Urinary bladder (tissue), 3 donors: ENCODE measurements at regions not wholly inside any gene's neighbourhood (a gene's known extent, or its start where the extent isn't known, plus 50 kb on each side); places are given as distances from the start of the nearest gene placed in this dataset.
"Not testable (repeated sequence)": the region's sequence is repeated elsewhere in the genome, so short reads cannot be mapped to it uniquely, and the experiment has no call there.

Experiments
- DNase-seq: peaks from one replicate; pipeline ENCODE4 v3.0.0-alpha.2; 2015; ENCODE audit errors: extremely low spot score
- H3K27ac ChIP-seq: one replicate; pipeline ENCODE4 v1.5.1; 2013; ENCODE audit warnings: low read depth, mild to moderate bottlenecking, moderate library complexity
- H3K36me3 ChIP-seq: one replicate; pipeline ENCODE4 v1.6.1; 2013; ENCODE audit warnings: mild to moderate bottlenecking, moderate library complexity; ENCODE audit not compliant: insufficient read depth
- H3K4me1 ChIP-seq: one replicate; pipeline ENCODE4 v1.6.1; 2013; ENCODE audit warnings: mild to moderate bottlenecking, moderate library complexity; ENCODE audit not compliant: insufficient read depth
- H3K4me3 ChIP-seq: one replicate; pipeline ENCODE4 v1.5.1; 2013; ENCODE audit warnings: low read depth, low read length
- WGBS: extraction: QIAGEN DNeasy Blood & Tissue Kit; methylation state at CpG from one replicate; pipeline ENCODE4 v1.1.7; 2013; 5-methylcytosine and 5-hydroxymethylcytosine counted together
- donor health status: healthy with polysubstance abuse.
- donor health status: healthy.

DNA sequence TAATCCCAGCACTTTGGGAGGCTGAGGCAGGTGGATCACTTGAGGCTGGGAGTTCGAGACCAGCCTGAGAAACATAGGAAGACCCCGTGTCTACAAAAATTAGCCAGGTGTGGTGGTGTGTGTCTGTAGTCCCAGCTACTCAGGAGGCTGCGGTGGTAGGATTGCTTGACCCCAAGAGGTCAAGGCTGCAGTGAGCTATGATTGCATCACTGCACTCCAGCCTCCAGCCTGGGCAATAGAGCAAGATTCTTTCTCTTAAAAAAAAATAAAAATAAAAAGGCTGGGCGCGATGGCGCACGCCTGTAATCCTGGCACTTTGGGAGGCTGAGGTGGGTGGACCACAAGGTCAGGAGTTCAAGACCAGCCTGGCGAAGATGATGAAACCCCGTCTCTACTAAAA lies 119.4 kb downstream of the NPTX2 start:
- H3K4me1 ChIP-seq, H3K4me3 ChIP-seq, H3K36me3 ChIP-seq, DNase-seq, H3K27ac ChIP-seq: not testable (repeated sequence)
- 89% methylated on average over 9 of the region's 9 CpGs for WGBS

DNA sequence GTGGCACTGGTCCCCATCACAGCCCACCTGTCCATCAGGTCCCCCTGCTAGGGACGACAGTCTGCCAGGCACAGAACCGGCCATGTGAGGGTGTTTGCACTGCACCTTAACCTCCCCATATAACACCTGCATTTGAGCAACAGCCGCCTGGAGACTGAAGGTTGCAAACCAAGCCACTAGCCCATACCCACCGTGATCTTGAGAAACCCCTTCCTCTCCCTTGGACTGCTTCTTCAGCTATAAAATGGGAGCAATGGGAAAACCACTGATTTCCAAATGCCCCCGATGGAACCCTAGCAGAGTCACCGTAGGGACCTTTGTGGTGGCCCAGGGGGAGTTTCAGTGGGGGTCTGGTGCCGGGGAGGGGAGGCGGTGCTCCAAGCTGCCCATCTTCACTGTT lies 120.1 kb downstream of the NPTX2 start:
- H3K4me1 ChIP-seq: no peaks in the 10 kb centered on the region
- 78% methylated on average over 8 of the region's 8 CpGs for WGBS

DNA sequence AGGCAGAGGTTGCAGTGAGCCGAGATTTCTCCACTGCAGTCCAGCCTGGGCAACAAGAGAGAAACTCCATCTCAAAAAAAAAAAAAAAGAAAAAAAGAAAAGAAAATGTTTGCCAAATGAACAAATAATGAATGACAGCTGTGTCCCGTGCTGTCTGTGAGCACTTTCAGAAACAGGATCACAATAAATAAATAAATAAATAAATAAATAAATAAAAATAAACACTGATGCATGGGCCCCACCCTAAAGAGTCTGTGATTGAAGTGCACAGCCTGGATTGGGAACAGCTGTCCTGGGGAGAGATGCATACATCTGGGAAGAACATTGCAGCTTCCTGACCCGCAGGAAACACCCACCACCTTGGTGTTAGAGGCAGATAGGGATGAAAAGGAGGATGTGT lies 123.6 kb downstream of the NPTX2 start:
- WGBS: 55% methylated on average over 3 of the region's 3 CpGs
- no peak for DNase-seq

More for the DNA sequence above, 120.1 kb downstream of the NPTX2 start:
- Histone ChIP-seq H3K36me3 (no peaks in the 10 kb centered on the region), H3K27ac (no peak overlapping the region), H3K4me3 (no peak overlapping the region)
- no peak for DNase-seq

DNA sequence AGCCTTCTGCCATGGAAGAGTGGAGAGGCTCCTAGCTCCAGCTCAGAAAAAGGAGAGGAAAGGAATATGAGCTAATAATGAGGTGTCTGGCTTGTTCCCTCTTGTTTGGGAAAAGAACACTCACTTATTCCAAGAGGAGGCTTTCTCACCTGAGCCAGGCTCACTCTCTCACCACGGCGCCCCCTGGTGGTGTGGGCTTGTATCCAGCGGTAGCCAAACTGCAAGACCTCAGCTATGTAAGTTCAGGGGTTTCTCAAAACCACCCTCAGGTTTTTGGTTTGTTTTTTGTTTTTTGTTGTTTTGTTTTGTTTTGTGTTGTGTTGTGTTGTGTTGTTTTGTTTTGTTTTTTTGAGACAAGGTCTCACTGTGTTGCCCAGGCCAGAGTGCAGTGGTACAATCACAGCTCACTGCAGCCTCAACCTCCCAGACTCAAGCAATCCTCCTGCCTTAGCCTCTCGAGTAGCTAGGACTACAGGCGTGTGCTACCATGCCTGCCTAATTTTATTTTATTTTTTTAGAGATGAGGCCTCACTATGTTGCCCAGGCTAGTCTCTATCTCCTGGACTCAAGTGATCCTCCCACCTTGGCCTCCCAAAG lies 124.0 kb downstream of the TMEM130 start:
- Histone ChIP-seq H3K4me3 (no peak overlapping the region), H3K36me3 (no peaks in the 10 kb centered on the region), H3K4me1 (no peaks in the 10 kb centered on the region), H3K27ac (no peak overlapping the region)
- 35% methylated on average over 5 of the region's 5 CpGs for WGBS
- no peak for DNase-seq

More for the DNA sequence above, 123.6 kb downstream of the NPTX2 start:
- Histone ChIP-seq H3K4me1 (no peaks in the 10 kb centered on the region), H3K27ac (no peak overlapping the region), H3K36me3 (no peaks in the 10 kb centered on the region), H3K4me3 (no peak overlapping the region)

DNA sequence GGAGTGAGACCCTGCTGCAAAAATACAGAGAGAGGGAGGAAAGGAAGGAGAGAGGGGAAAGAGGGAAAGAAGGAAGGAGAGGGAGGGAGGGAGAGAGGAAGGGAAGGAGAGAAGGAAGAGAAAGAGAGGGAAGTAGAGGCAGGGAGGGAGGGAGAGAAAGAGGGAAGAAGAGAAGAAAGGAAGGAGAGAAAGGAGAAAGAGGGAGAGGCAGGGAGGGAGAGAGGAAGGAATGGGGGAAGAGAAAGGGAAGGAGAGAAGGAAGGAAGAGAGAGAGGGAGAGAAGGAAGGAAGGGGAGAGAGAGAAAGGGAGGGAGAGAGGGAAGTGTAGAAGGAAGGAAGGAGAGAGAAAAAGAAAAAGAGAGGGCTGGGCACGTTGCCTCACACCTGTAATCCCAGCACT lies 121.7 kb downstream of the TMEM130 start:
- H3K4me3 ChIP-seq: no peak overlapping the region
- H3K27ac ChIP-seq: no peak overlapping the region
- no peaks in the 10 kb centered on the region for H3K36me3 ChIP-seq
- WGBS: 41% methylated on average over 1 of the region's 1 CpG
- no peaks in the 10 kb centered on the region for H3K4me1 ChIP-seq
- no peak for DNase-seq

DNA sequence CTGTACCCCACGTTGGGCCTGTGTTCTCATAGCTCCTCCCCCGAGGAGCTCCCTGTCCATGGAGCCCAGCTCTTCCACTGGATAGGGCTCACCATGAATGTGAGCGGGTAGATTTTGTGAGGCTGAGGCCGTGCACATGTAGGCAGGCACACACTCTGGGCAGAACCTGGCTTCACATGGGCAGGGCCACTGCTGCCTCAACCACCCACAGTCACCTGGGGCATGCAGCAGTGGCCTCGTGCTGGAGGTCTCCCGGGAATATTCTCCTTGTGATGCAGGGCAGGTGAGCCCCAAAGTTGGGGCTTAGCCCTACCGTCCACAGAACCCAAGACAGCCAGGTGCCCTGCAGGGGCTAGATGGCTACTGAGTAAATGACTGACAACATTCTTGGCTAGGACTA lies 116.6 kb downstream of the TMEM130 start:
- WGBS: 90% methylated on average over 7 of the region's 7 CpGs
- Histone ChIP-seq H3K4me1 (no peaks in the 10 kb centered on the region), H3K27ac (no peak overlapping the region), H3K36me3 (no peaks in the 10 kb centered on the region), H3K4me3 (no peak overlapping the region)
- DNase-seq: no peak

DNA sequence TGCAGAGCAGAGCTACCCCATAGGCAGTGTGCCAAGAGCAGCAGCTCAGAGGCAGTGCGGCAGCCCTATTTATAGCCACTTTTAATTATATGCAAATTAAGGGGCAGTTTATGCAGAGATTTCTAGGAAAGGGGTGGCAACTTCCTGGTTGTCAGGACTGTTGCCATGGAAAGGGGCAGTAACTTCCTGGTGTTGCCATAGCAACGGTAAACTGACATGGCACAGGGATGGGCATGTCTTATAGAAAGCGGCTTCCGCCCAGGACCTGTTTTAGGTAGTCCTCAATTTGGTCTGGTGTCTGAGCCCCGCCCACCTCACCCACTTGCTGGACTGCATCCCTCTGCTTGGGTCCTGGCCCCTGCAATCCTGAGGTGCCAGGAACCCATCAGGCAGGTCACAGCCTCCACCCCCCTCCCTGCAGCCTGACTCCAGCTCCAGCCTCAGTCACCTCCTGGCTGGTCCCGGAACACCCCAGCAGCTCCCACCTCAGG lies 115.8 kb downstream of the TMEM130 start:
- Histone ChIP-seq H3K4me1 (no peaks in the 10 kb centered on the region), H3K27ac (no peak overlapping the region), H3K36me3 (no peaks in the 10 kb centered on the region), H3K4me3 (no peak overlapping the region)
- DNase-seq: no peak
- 67% methylated on average over 6 of the region's 6 CpGs for WGBS

DNA sequence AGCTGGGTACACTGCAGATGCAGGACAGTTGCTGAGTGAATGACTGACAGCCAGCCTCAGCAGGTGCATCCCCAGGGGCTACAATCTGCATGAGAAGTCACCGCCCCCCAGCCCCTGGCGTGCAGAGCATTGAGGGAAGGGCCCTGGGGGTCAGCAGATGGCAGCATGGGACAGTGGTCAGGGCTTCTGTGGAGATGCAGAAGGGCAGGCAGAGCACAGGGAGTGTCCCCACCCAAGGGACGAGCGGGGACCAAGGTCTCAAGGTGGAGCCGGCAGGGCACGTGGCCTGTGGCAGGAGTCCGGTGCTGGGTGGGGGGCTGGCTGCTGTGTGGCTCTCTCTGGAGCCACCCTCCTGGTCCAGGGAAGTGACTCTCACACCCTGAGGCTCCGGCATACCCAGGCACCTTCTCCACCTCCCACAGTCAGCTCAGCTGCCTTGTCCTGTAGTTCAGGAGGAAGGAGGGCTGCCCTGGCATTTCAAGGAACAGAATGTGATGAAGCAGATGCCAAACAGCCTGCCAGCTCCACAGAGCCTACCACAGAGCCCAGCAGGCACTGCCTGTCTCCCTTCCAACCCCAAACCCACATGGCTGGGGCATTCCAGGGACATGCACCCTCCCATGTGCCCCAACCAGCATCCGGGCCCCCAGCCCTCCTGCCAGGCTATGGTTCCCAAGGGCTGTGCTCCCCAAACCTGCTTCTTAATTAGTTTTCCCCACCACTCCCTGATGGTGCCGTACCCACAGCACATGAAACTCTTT lies 114.5 kb downstream of the TMEM130 start:
- WGBS: 61% methylated on average over 10 of the region's 10 CpGs
- Histone ChIP-seq H3K4me3 (no peak overlapping the region), H3K27ac (no peak overlapping the region), H3K4me1 (no peaks in the 10 kb centered on the region), H3K36me3 (no peaks in the 10 kb centered on the region)
- no peak for DNase-seq

DNA sequence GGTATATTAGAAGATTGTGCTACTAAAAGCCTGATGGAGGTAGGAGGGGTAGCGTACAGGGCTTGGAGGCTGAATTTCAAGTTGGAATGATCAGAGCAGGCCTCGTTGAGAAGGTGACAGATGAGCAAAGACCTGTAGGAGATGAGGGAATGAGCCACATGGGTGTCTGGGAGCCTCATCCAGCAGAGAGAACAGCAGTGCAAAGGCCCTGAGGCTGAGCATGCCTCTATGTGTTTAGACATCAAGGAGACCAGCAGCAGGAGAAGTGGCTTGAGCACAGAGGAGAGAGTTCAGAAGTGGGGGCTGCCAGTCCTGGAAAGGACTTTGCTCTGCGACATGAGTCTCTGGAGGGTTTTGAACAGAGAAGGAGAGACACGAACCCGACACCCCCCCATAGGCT lies 111.7 kb downstream of the TMEM130 start:
- Histone ChIP-seq H3K27ac (no peak overlapping the region), H3K4me1 (no peaks in the 10 kb centered on the region), H3K4me3 (no peak overlapping the region), H3K36me3 (no peaks in the 10 kb centered on the region)
- 91% methylated on average over 5 of the region's 5 CpGs for WGBS
- no peak for DNase-seq

DNA sequence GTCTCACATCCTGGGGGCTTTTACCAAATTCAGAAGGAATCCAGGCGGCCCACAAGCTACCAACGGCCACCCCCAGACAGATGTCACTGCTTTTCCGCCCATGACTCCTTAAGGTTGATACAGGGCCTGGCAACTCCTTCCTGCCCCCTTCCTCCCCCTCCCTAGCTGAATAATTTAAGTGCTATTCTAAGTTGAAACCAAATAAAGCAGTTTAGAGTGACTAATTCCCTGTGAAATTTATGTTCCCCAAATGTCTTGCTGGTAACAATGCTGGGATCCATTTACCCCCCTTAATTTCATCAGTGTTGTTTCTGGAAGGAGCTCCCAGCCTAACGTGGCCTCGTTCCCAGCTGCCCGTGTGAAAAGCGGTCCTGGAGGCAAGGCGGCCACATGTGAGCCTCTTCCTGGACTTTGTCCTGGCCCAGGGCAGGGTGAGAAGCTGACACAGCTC lies 109.6 kb downstream of the TMEM130 start:
- 52% methylated on average over 8 of the region's 8 CpGs for WGBS
- no peak overlapping the region for H3K27ac ChIP-seq
- no peaks in the 10 kb centered on the region for H3K4me1 ChIP-seq
- DNase-seq: no peak
- no peak overlapping the region for H3K4me3 ChIP-seq
- H3K36me3 ChIP-seq: no peaks in the 10 kb centered on the region

DNA sequence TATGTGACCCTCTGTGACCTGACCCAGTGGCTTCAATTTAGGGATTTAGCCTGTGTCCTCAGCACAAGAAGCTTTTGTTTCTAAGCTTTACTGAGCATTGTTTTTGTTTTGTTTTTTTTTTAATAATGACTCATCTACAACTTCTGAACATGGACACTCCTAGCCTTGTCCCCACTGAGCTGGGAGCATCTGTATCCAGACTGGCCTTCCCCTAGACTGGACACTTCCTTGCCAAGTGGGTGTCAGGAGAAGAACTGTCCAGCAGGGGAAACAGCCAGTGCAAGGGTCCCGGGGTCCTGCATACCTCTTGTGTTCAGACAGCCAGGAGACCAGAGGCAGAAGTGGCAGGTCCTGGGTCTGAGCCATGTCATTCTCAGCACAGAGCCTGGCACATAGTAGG lies 108.6 kb downstream of the TMEM130 start:
- WGBS: 72% methylated on average over 1 of the region's 1 CpG
- H3K4me3 ChIP-seq: no peak overlapping the region

DNA sequence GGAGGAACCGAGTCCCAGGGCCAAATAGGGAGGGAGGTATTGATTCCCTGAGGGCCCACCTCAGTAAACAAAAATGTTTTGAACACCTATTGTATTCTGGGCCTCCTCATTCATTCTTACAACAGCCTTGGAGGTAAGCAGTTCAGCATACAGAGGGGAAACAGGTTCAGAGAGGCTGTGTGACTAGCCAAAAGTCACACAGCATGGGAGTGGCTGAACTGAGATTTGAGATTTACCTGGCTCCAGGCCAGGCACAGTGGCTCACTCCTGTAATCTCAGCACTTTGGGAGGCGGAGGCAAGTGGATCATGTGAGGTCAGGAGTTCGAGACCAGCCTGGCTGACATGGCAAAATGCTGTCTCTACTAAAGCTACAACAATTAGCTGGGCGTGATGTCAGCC lies 107.2 kb downstream of the TMEM130 start:
- Histone ChIP-seq H3K4me1 (no peaks in the 10 kb centered on the region), H3K27ac (no peak overlapping the region), H3K4me3 (no peak overlapping the region), H3K36me3 (no peaks in the 10 kb centered on the region)
- DNase-seq: no peak
- WGBS: 64% methylated on average over 4 of the region's 4 CpGs

More for the DNA sequence above, 108.6 kb downstream of the TMEM130 start:
- Histone ChIP-seq H3K4me1 (no peaks in the 10 kb centered on the region), H3K36me3 (no peaks in the 10 kb centered on the region), H3K27ac (no peak overlapping the region)
- no peak for DNase-seq

DNA sequence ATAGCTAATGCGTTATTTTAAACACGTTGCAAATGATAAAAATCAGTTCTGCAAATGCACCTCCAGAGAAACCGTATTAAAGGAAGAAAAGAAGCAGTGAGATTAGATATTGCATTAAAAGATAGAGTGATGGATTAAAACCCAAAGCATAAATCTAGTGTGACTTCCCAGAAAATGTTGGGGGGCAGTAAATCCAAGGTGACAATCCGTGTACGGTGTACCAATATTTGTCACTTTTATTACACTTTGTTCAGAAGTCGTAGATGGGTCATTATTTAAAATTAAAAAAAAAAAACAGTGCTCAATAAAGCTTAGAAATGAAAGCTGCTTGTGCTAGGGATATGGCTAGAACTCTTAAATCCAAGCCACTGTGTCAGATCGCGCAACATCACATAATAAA lies 106.4 kb downstream of the TMEM130 start:
- no peaks in the 10 kb centered on the region for H3K4me1 ChIP-seq
- 27% methylated on average over 8 of the region's 8 CpGs for WGBS
- no peaks in the 10 kb centered on the region for H3K36me3 ChIP-seq
- H3K4me3 ChIP-seq: no peak overlapping the region
- no peak overlapping the region for H3K27ac ChIP-seq
- DNase-seq: peak; percentile 39

DNA sequence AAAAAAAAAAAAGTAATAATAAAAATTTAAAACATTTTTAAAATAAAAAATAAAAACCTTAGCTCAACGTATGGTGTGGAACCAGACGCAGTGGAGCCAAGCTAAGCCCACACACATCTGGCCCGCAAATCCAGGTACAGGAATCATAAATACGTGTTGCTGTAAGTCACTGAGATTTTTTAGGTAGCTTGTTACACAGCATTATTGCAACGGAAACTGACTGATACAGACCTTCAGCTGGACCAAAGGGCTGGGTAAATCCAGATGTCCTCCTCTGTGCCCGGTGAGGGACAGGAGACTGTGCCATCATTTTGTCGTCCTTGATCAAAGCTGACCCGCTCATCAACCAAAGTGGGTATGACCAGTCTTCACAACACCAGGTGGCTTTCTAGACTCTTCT lies 104.9 kb downstream of the TMEM130 start:
- no peaks in the 10 kb centered on the region for H3K4me1 ChIP-seq
- H3K4me3 ChIP-seq: no peak overlapping the region
- WGBS: 87% methylated on average over 8 of the region's 8 CpGs
- no peak overlapping the region for H3K27ac ChIP-seq
- no peaks in the 10 kb centered on the region for H3K36me3 ChIP-seq
- no peak for DNase-seq
